NCI-H510A treated with DMSO at 0.1 percent for 48 hours (cell line): ENCODE measurements at regions not wholly inside any gene's neighbourhood (a gene's known extent, or its start where the extent isn't known, plus 50 kb on each side); places are given as distances from the start of the nearest gene placed in this dataset.

Experiments
- DNase-seq: peaks from one replicate; lab custom pipeline; 2025; lab: John Stamatoyannopoulos, UW

DNA sequence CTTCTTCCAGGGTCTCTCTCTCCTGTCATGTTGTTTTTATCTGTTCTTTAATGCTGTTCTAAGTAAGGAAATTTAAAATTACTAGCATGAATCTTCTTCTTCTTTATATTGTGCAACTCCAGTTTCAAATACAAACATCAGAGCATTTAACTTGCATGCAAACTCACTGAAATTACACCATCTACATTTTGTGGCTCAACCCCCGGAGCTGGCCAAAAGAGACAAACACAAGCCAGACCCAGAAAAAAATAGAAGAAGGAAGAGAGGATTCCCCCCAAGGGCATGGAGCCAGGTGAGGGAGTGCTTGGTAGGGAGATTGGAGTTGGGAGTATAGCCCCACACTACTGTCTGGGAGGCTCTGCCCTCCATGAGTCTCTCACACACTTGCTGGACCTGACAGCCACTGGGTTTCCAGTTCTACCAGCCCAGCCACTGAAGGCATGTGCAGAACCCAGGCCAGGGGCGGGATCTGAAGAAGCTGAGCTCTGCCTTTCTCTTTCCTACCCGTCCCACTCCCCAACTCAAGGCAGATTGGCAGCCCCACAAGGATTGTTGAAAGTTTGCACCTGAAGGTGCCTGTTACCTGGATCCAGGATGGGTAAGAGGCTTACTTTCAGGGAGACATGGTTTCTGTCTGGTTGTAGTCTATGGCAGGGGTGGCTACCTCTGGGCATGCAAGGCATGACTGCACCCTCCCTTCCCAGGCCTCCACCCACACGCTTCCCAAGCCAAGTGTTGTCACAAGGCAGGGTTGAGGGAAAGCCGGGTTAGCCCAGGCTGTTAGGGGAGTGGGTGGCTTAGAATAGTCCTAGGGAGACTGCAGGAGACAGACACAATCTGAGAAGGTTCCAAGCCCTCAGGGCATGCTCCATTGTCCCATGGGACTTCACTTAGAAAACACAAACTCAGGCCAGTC is 297.2 kb downstream of the TGFB2 start:
- DNase-seq, result no peak

DNA sequence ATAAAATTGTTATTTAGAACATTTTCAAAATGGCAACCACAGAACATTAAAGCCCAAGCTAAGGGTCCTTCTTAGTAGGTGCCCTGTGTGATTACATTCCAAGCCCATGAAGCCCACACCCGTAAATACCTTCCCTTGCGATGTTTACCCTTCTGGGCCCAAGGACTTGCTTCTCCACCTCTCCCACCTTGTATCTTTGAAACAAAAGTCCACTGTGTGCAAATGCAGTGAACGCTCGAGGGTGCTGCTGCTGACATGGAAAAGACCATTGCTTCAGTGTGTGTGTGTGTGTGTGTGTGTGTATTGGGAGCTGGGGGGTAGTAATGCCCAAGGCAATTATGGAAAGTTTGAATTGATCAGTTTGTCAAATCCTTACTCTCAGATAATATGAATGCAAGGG is 298.1 kb downstream of the TGFB2 start:
- no peak for DNase-seq

- no peak for DNase-seq
Observed at GRCh38 chr1:218643926-218644325, 298.8 kb downstream of the TGFB2 start.

- no peak for DNase-seq
Observed at GRCh38 chr1:218646288-218646687, 301.2 kb downstream of the TGFB2 start.

- no peak for DNase-seq
Observed at GRCh38 chr1:218656301-218657037, 311.3 kb downstream of the TGFB2 start.

GRCh38 chr1:218658269-218658668 is 313.1 kb downstream of the TGFB2 start:
- DNase-seq, result no peak

DNA sequence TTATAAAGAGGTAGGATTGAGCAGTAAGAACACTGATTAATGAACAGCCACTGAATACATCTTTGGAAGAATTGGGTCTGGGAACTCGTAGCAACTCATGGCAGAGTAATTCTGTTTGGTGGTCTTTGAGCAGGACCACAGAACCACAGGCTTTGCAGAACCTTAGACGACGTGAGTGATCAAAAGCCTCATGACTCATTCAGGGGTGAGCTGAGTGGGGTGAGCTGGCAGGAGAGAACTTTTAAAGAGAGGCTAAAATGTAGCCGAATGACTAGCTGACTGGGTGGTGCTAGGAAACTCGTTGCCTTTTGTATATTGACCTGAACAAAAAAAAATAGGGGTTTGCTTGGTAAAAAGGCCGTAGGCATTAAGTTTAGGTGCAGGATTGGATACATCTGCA is 313.8 kb downstream of the TGFB2 start:
- no peak for DNase-seq

DNA sequence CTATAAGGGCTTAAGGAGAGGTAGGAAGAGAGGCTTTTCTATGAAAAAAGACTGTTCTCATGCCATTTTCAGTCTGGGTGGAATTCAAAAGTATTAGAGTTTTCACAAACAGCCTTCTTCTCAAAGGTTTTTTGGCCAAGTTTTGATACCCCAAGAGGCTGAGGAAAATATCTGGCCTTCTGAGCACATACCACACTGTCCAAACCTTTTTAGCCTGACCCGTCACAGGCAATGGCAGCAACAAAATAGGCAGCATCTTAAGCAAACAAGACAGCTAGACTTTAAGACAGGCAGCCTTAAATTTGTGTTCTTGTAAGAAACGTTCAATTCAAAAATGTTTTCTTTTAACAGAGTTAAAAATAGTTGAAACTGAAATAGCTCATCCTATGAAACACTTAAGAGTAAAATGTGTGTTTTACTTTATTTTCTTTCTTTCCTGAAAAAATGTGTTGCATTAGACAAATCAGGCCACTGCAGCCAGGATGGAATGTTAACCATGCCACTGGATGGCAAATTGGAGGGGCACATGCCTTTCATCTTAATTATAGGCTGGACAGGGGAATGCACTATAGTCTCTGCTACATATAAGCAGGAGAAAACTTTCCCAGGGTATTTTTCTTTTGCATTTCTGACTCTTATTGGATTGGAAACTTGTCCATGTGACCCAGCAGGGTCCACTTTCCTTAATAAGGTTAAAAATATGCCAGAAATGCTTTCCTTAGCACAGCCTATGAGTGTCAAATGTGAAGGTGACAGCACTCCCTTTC is 315.0 kb downstream of the TGFB2 start:
- no peak for DNase-seq

DNA sequence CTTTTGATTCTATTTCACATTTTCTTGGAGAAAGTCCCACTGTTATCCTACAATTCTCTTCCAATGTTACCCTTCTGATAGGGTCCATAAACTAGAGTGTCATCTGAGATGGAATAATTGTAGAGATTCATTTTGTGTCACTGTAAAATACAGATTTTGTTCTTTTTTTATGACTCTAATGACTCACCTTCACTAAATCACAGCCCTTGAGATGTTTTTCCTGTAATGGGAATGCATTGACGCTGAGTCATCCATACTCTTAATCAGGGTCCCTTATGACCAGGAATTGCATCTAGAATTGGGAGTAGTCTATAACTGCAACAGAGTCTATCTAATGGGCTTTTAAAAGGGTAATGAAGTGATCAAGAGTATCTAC is 315.5 kb downstream of the TGFB2 start:
- DNase-seq, result no peak

DNA sequence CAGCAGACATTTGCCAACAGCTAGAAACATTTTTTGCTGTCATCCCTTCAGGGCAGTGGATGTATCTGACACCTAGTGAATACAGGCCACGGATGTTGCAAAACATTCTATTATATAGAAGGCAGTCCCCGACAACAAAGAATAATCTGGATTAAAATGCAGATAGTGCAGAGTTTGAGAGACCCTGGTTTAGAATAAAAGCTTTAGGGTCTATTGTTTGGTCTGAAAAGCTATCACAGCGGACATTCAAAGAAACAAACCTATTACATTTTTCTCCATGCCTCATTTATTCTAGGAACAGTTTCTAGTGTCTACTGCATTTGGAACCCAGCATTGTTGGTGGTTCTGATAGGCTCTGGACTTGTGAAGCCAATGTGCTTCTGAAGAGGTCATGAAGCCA is 316.3 kb downstream of the TGFB2 start:
- no peak for DNase-seq

- no peak for DNase-seq
Observed at GRCh38 chr1:218664385-218665170, 319.4 kb downstream of the TGFB2 start.

GRCh38 chr1:218665221-218665620 is 320.1 kb downstream of the TGFB2 start:
- no peak for DNase-seq

DNA sequence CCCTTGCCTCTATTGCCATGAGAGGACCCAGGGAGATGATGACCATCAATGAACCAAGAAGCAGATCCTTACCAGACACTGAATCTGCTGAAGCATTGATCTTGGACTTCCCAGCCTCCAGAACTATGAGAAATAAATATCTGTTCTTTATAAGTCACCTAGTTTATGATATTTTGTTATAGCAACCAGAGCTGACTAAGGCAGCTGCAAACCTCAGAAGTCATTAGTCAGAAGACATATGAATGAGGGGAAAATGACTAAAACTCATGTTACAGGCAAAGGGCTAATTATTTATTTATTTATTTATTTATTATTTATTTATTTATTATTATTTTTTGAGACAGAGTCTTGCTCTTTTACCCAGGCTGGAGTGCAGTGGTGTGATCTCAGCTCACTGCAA is 321.1 kb downstream of the TGFB2 start:
- no peak for DNase-seq

DNA sequence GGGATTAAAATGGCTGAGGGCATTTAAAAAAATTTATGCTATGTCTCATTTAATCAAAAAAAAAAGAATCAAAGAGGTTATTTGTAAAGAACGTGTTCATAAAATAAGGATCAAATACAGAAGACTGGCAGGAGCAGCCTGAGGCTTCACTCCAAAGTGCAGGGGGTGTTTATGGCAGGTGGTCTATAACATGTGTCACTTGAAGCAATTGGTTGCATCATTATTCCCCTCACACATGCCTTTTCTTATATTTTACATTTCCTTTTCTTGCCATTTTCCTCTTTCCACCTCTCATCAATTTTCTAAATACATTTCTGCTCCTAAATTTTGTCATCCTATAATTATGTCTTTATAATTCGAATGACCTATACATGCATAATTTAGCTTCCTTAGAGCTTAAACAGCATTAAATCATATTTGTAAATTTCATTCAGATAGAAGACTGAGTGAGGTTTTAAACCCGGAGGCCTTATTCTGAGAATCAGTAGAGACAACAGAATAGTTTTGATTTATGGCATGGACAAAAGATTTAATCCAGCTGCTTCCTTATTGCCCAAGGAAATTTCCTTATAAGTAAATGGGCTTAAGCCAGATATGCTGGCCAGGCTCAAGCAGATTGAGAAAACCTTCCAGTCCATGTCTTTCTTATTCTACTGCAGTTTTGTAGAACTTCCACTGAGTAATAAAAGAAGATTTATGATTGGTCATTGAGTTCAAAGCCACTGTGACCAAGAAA is 322.8 kb downstream of the TGFB2 start:
- no peak for DNase-seq

GRCh38 chr1:218669431-218669830 is 324.3 kb downstream of the TGFB2 start:
- DNase-seq, result no peak

- no peak for DNase-seq
Observed at GRCh38 chr1:218670875-218671274, 325.7 kb downstream of the TGFB2 start.

GRCh38 chr1:218671573-218671972 is 326.4 kb downstream of the TGFB2 start:
- DNase-seq, result no peak

GRCh38 chr1:218673170-218673569 is 328.0 kb downstream of the TGFB2 start:
- DNase-seq, result no peak

DNA sequence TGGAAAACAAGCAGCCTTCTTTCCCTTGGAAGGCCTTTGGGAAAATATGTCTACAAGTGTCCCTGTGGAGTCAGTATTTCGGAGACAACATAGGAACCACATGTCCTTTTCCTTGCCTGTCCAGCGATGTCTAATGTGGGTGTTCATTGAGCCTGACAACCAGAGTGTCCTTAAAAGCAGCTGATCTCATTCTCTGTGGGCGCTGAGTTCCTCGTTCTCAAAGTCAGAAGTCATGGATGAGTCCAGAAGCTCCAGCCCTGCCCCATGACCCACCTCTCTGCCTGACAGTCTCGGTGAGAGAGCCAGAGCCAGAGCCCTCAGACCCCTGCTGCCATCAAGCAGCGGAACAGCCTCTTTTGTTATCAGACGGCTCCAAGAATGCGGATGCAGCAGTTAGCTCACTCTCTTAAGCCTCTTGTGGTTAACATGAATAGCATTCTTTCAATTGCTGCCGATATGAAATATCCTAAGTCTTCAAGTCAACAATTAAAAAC is 329.2 kb downstream of the TGFB2 start:
- peak; percentile 18 for DNase-seq

DNA sequence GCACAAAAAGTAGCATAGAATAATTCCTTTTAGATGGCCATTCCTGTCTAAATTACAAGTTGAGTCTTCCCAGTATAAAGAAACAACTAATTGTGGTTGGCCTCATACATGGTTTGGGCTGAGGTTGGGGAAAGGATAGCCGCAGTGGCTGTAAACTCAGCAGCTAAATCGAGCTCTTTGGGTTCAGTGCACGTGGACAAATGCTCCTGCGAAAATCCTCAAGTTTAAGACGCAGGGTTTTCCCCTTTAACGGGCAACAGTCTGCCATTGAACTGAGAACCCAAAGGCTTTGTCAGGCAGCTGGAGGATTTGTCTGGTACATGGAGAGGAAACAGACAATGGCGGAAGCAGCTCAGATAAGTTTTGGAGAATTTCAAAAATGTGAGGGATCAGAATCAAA is 331.9 kb downstream of the TGFB2 start:
- no peak for DNase-seq

- no peak for DNase-seq
Observed at GRCh38 chr1:218679391-218679790, 334.3 kb downstream of the TGFB2 start.
